Naive thymus-derived CD4-positive, alpha-beta T cell (primary cell): ENCODE measurements at regions not wholly inside any gene's neighbourhood (a gene's known extent, or its start where the extent isn't known, plus 50 kb on each side); places are given as distances from the start of the nearest gene placed in this dataset.

ENCODE experiments used
- ATAC-seq: fragments of 150-1000 bp; cut with Tn5 transposase; 2 replicates; pipeline ENCODE4 v1.10.0; 2021; ENCODE audit warnings: mild to moderate bottlenecking, moderate library complexity
- CTCF ChIA-PET: fragments of 350-600 bp; sonication (Branson Sonifier 250); formaldehyde crosslinking; loops from one replicate; lab custom pipeline; 2021; ENCODE audit warnings: antibody characterized with exemption; lab: Charles Lee
- POLR2A ChIA-PET: fragments of 350-600 bp; sonication (Branson Sonifier 250); formaldehyde crosslinking; loops from one replicate; lab custom pipeline; 2021; ENCODE audit warnings: antibody characterized with exemption, inconsistent platforms; lab: Charles Lee
- DNase-seq, 9 donors: peaks; one replicate each; pipeline versions ENCODE4 v3.0.0 to v3.0.0-alpha.2; 2020 to 2022; ENCODE audit warnings: mixed read lengths in 1 of 9
- H3K27ac ChIP-seq: one replicate; pipeline ENCODE4 v1.7.0; 2013; ENCODE audit warnings: mild to moderate bottlenecking, low read depth, low read length, moderate library complexity
- H3K27me3 ChIP-seq, 2 donors: one replicate each; pipeline ENCODE4 v1.7.0; 2013; ENCODE audit warnings: low read length in 2 of 2, mild to moderate bottlenecking in 2 of 2, moderate library complexity in 2 of 2; ENCODE audit not compliant: control insufficient read depth in 2 of 2, insufficient read depth in 2 of 2
- H3K36me3 ChIP-seq, 3 experiments: 1 replicate in 2 of 3; 2 replicates in 1 of 3; pipeline ENCODE4 v1.7.0; 2013; ENCODE audit warnings: low read length in 3 of 3, mild to moderate bottlenecking in 3 of 3, moderate library complexity in 1 of 3; ENCODE audit not compliant: insufficient read depth in 3 of 3, control insufficient read depth in 2 of 3
- H3K4me1 ChIP-seq, 2 donors: one replicate each; pipeline ENCODE4 v1.7.0; 2013; ENCODE audit warnings: low read length in 2 of 2, mild to moderate bottlenecking in 2 of 2, moderate library complexity in 1 of 2; ENCODE audit not compliant: control insufficient read depth in 2 of 2, insufficient read depth in 2 of 2
- H3K4me3 ChIP-seq: 2 replicates; pipeline ENCODE4 v1.7.0; 2013; ENCODE audit warnings: mild to moderate bottlenecking, low read length
- H3K9me3 ChIP-seq, 3 experiments: 1 replicate in 2 of 3; 2 replicates in 1 of 3; pipeline ENCODE4 v1.7.0; 2013; ENCODE audit warnings: low read length in 3 of 3; ENCODE audit not compliant: control insufficient read depth in 2 of 3
- H3K27ac Mint-ChIP-seq, 9 donors: one replicate each; pipeline ENCODE4 v1.8.0; 2020 to 2022; ENCODE audit warnings: mixed read lengths in 9 of 9, mild to moderate bottlenecking in 8 of 9, moderate library complexity in 5 of 9, inconsistent platforms in 2 of 9
- H3K27me3 Mint-ChIP-seq, 5 donors: one replicate each; pipeline ENCODE4 v1.8.0; 2021 to 2022; ENCODE audit warnings: mixed read lengths in 5 of 5, mild to moderate bottlenecking in 1 of 5
- H3K36me3 Mint-ChIP-seq, 5 donors: one replicate each; pipeline ENCODE4 v1.8.0; 2020 to 2022; ENCODE audit warnings: mixed read lengths in 5 of 5, mild to moderate bottlenecking in 3 of 5, inconsistent platforms in 1 of 5
- H3K4me1 Mint-ChIP-seq, 7 donors: one replicate each; pipeline ENCODE4 v1.8.0; 2020 to 2022; ENCODE audit warnings: mixed read lengths in 7 of 7, mild to moderate bottlenecking in 3 of 7, inconsistent platforms in 1 of 7
- H3K4me3 Mint-ChIP-seq, 10 donors: one replicate each; pipeline ENCODE4 v1.8.0; 2020 to 2022; ENCODE audit warnings: mild to moderate bottlenecking in 10 of 10, mixed read lengths in 10 of 10, moderate library complexity in 6 of 10, inconsistent platforms in 2 of 10
- H3K9me3 Mint-ChIP-seq, 11 donors: one replicate each; pipeline ENCODE4 v1.8.0; 2020 to 2022; ENCODE audit warnings: mixed read lengths in 11 of 11, mild to moderate bottlenecking in 4 of 11, inconsistent platforms in 1 of 11, moderate library complexity in 1 of 11
- intact Hi-C, 2 donors: fragments of 100-400 bp; cut with micrococcal nuclease; formaldehyde crosslinking; loops; one replicate each; pipeline ENCODE4 v1.15.1; 2023

DNA sequence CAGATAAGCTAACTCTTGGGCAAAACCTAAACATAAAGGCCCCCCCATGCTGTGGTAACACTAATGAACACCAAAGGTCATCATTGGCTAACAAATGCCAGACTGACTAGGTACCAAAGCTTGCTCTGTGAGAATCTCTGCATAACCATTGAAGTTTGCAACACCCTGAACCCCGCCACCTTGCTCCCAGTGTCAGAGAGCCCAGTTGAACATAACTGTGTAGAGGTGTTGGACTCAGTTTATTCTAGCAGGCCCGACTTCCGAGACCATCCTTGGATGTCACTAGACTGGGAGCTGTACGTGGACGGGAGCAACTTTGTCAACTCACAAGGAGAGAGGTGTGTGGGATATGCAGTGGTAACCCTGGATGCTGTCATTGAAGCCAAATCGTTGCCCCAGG lies 602.2 kb downstream of the UQCRFS1 start:
- Mint-ChIP-seq H3K4me1 (no peaks in the 10 kb centered on the region), H3K27ac (no peak overlapping the region), H3K4me3 (no peak overlapping the region), H3K9me3 (peaks cover 12 to 52% (median 26%) of the 10 kb centered on the region in 11 donors), H3K27me3 (no peaks in the 10 kb centered on the region), H3K36me3 (peaks cover 0 to 4% (median 0%) of the 10 kb centered on the region in 5 donors)
- Histone ChIP-seq H3K4me1 (no peaks in the 10 kb centered on the region), H3K9me3 (peaks cover 0 to 20% (median 0%) of the 10 kb centered on the region in 3 experiments), H3K4me3 (no peak overlapping the region), H3K27me3 (no peaks in the 10 kb centered on the region), H3K27ac (no peak overlapping the region), H3K36me3 (no peaks in the 10 kb centered on the region)
- DNase-seq (no peak), ATAC-seq (no peak)
- ChIA-PET CTCF (no interaction called here), POLR2A (no interaction called here)
- intact Hi-C loops, result no loop called here

DNA sequence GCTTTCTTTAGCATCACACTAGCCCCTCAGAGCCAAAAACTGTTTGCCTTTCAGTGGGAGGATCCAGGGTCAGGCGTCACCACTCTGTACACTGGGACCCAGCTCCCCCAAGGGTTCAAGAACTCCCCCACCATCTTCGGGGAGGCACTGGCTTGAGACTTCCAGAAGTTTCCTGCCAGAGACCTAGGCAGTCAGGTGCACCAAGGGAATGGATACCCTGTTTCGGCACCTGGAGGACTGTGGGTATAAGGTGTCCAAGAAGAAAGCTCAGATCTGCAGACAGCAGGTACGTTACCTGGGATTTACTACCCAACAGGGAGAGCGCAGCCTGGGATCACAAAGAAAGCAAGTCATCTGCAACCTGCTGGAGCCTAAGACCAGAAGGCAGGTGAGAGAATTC lies 603.0 kb downstream of the UQCRFS1 start:
- Histone ChIP-seq H3K9me3 (peaks cover 0 to 17% (median 0%) of the 10 kb centered on the region in 3 experiments), H3K27me3 (no peaks in the 10 kb centered on the region), H3K4me1 (no peaks in the 10 kb centered on the region), H3K36me3 (no peaks in the 10 kb centered on the region), H3K4me3 (no peak overlapping the region), H3K27ac (no peak overlapping the region)
- POLR2A ChIA-PET, result no interaction called here
- peaks cover 0 to 4% (median 0%) of the 10 kb centered on the region in 5 donors for H3K36me3 Mint-ChIP-seq
- no peak for DNase-seq
- no peak overlapping the region for H3K4me3 Mint-ChIP-seq
- H3K27me3 Mint-ChIP-seq, result no peaks in the 10 kb centered on the region
- peak overlapping the region in 1 of 9 donors; percentile 46 for H3K27ac Mint-ChIP-seq
- no peaks in the 10 kb centered on the region for H3K4me1 Mint-ChIP-seq
- no peak for ATAC-seq
- intact Hi-C loops, result no loop called here
- peaks cover 12 to 53% (median 25%) of the 10 kb centered on the region in 11 donors for H3K9me3 Mint-ChIP-seq
- CTCF ChIA-PET, result interaction anchor here (0.6 kb wide), 1 partner anchor 96 kb away, joined by 5 read pairs; no protein-coding TSS in a partner anchor

DNA sequence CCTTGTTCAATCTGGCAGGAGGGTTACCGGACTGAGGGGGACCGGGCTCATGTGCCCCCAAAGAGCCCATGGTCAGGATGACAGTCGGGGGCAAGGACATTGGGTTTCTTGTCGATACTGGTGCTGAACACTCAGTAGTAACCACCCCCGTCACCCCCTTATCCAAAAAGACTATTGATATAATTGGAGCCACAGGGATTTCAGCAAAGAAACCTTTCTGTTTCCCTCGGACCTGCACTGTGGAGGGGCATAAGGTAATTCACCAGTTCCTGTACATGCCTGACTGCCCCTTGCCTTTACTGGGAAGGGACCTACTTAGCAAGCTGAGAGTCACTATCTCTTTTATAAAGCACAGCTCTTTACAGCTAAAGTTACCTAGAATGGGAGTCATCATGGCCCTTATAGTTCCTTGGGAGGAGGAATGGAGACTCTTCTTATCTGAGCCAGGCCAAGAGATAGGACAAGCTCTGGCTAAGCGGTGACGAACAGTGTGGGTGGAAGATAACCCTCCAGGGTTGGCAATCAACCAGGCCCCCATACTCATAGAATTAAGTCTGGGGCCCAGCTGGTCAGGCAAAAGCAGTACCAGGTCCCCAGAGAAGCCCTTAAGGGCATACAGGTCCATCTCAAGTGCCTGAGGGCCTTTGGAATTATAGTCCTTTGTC lies 603.7 kb downstream of the UQCRFS1 start:
- ATAC-seq, result no peak
- Histone ChIP-seq H3K9me3 (peaks cover 0 to 12% (median 0%) of the 10 kb centered on the region in 3 experiments), H3K27ac (no peak overlapping the region), H3K4me3 (no peak overlapping the region), H3K4me1 (no peaks in the 10 kb centered on the region), H3K36me3 (no peaks in the 10 kb centered on the region), H3K27me3 (no peaks in the 10 kb centered on the region)
- H3K27me3 Mint-ChIP-seq, result no peaks in the 10 kb centered on the region
- peaks cover 0 to 4% (median 2%) of the 10 kb centered on the region in 5 donors for H3K36me3 Mint-ChIP-seq
- no peak overlapping the region for H3K27ac Mint-ChIP-seq
- H3K4me1 Mint-ChIP-seq, result no peaks in the 10 kb centered on the region
- DNase-seq, result no peak
- CTCF ChIA-PET, result no interaction called here
- H3K4me3 Mint-ChIP-seq, result no peak overlapping the region
- peaks cover 8 to 53% (median 24%) of the 10 kb centered on the region in 11 donors for H3K9me3 Mint-ChIP-seq
- intact Hi-C loops, result no loop called here
- POLR2A ChIA-PET, result no interaction called here

DNA sequence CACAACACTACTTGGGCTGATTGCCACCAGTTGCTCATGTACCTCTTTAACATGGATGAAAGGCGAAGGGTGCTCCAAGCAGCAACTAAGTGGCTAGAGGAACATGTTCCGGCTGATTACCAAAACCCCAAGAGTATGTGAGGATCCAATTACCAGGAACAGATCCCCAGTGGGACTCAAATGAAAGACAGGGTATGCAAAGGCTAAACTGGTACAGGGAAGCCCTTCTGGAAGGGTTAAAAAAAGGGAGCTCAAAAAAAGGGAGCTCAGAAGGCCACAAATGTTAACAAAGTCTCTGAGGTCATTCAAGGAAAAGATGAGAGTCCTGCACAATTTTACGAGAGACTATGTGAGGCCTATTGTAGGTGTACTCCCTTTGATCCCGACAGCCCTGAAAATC lies 604.7 kb downstream of the UQCRFS1 start:
- Mint-ChIP-seq H3K4me1 (no peaks in the 10 kb centered on the region), H3K36me3 (peaks cover 0 to 5% (median 3%) of the 10 kb centered on the region in 5 donors), H3K27ac (no peak overlapping the region), H3K9me3 (peaks cover 6 to 46% (median 24%) of the 10 kb centered on the region in 11 donors), H3K4me3 (no peak overlapping the region), H3K27me3 (no peaks in the 10 kb centered on the region)
- no peaks in the 10 kb centered on the region for H3K27me3 ChIP-seq
- H3K4me3 ChIP-seq, result no peak overlapping the region
- H3K27ac ChIP-seq, result no peak overlapping the region
- POLR2A ChIA-PET, result interaction anchor here (0.6 kb wide), 1 partner anchor 12 kb away, joined by 5 read pairs; no protein-coding TSS in a partner anchor
- H3K36me3 ChIP-seq, result no peaks in the 10 kb centered on the region
- intact Hi-C loops, result no loop called here
- CTCF ChIA-PET, result no interaction called here
- no peak for DNase-seq
- H3K9me3 ChIP-seq, result peaks cover 0 to 12% (median 0%) of the 10 kb centered on the region in 3 experiments
- no peak for ATAC-seq
- no peaks in the 10 kb centered on the region for H3K4me1 ChIP-seq

DNA sequence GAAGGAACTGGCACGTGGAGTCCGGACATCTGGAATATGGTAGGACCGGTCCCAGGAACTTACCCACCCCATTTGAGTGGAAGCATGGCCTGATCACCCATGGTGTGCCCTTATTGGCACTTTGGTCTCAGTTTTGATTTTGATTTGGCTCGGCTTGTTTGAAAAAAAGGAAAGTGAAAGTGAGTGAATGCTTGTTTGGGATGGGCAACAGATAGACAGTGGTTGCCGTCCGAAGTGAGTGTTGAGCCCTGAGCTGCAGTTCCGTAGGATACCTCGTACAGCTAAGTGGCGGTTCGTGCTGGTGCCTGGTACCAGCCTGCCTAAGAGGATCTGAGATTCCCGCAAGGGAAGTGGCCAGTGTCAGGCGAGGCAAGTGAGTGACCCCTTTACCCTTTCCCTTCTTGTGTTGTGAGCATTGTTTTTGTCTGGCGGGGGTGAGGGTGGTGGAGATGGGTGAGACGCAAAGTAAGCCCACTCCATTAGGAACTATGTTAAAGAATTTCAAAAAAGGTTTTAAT lies 605.8 kb downstream of the UQCRFS1 start:
- H3K27ac Mint-ChIP-seq, result no peak overlapping the region
- Histone ChIP-seq H3K27ac (no peak overlapping the region), H3K36me3 (no peaks in the 10 kb centered on the region), H3K4me3 (no peak overlapping the region), H3K4me1 (no peaks in the 10 kb centered on the region), H3K9me3 (peaks cover 0 to 12% (median 0%) of the 10 kb centered on the region in 3 experiments), H3K27me3 (no peaks in the 10 kb centered on the region)
- CTCF ChIA-PET, result no interaction called here
- peaks cover 6 to 45% (median 24%) of the 10 kb centered on the region in 11 donors for H3K9me3 Mint-ChIP-seq
- H3K4me1 Mint-ChIP-seq, result no peaks in the 10 kb centered on the region
- no peak for ATAC-seq
- DNase-seq, result no peak
- intact Hi-C loops, result no loop called here
- no peak overlapping the region for H3K4me3 Mint-ChIP-seq
- POLR2A ChIA-PET, result no interaction called here
- no peaks in the 10 kb centered on the region for H3K27me3 Mint-ChIP-seq
- peaks cover 0 to 5% (median 3%) of the 10 kb centered on the region in 5 donors for H3K36me3 Mint-ChIP-seq

DNA sequence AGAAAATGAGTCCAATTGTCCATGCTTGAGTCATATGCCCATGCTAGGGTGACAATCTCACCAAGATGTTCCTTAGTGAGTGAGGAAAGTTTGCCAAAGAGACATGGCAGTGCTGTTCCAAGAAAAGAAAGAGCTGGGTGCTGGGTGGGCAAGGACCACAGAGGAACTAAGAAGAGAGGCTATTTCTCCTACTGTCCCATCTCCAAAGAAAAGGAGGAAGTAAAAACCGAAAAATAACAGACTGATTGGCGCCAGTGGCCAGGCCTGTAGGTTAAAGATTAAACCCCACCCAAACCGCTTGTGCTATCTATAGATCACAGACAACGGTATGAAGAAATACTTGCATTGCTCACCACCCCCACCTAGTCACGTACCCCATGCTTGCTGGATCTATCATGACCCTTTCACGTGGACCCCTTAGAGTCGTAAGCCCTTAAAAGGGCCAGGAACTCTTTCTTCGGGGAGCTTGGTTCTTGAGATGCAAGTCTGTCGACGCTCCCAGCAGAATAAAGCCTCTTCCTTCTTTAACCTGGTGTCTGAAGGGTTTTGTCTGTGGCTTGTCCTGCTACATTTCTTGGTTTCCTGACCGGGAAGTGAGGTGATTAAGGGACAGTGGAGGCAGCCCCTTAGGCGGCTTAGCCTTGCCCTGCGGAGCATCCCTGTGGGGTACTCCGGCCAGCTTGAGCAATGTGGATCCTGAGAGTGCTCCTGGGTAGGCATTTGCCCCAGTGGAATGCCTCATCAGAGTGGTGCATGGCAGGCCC lies 606.5 kb downstream of the UQCRFS1 start:
- Mint-ChIP-seq H3K9me3 (peaks cover 6 to 45% (median 21%) of the 10 kb centered on the region in 11 donors), H3K4me3 (no peak overlapping the region), H3K4me1 (no peaks in the 10 kb centered on the region), H3K36me3 (peaks cover 0 to 5% (median 3%) of the 10 kb centered on the region in 5 donors), H3K27me3 (no peaks in the 10 kb centered on the region), H3K27ac (no peak overlapping the region)
- intact Hi-C loops, result no loop called here
- H3K36me3 ChIP-seq, result no peaks in the 10 kb centered on the region
- DNase-seq, result no peak
- peaks cover 0 to 12% (median 0%) of the 10 kb centered on the region in 3 experiments for H3K9me3 ChIP-seq
- ATAC-seq, result no peak
- no peaks in the 10 kb centered on the region for H3K4me1 ChIP-seq
- H3K27me3 ChIP-seq, result no peaks in the 10 kb centered on the region
- H3K27ac ChIP-seq, result no peak overlapping the region
- ChIA-PET CTCF (no interaction called here), POLR2A (no interaction called here)
- H3K4me3 ChIP-seq, result no peak overlapping the region
